GM18909 (cell line): ENCODE measurements at regions not wholly inside any gene's neighbourhood (a gene's known extent, or its start where the extent isn't known, plus 50 kb on each side); places are given as distances from the start of the nearest gene placed in this dataset.

Experiments used
- ATAC-seq: cut with Tn5 transposase; IDR thresholded peaks from one replicate; pipeline ENCODE4 v1.9.1; 2021; ENCODE audit warnings: mild to moderate bottlenecking; ENCODE audit not compliant: unreplicated experiment, poor library complexity

DNA sequence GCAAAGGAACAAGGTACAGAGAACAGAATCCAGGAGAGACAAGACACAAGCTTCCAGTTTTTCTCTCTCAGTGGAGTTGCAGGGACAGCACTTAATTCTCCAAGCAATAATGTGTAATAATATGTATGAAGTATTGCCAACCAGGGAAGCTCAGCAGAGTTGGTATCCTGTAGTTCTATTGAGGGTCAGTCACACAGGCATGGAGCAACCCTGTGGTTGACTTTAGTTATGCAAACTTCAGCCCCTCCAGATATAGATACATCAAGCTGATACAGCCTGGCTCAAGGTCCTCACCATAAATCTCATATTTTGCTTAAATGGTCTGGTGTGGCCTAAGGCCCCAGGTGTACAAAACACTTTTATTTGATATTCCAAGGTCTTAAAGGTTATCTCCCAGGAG lies 248.6 kb upstream of the EPHA5 start:
- no peak for ATAC-seq

DNA sequence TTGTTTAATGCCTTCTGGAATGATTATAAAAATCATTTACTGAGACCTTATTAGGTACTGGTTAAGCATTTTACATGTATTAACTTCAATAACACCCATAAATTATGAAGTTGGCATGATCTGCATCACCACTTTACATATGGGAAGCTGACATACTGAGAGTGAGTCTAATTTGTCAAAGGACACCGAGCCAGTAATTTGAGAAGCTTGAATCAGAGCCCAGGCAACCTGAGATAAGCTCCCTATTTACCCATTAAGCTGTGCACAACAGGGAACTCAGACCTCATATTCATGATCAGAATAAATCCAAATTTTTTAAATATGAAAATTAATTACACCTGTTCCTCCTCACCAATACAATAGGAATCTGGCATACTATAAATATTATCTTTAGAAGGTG lies 247.9 kb upstream of the EPHA5 start:
- ATAC-seq: no peak

DNA sequence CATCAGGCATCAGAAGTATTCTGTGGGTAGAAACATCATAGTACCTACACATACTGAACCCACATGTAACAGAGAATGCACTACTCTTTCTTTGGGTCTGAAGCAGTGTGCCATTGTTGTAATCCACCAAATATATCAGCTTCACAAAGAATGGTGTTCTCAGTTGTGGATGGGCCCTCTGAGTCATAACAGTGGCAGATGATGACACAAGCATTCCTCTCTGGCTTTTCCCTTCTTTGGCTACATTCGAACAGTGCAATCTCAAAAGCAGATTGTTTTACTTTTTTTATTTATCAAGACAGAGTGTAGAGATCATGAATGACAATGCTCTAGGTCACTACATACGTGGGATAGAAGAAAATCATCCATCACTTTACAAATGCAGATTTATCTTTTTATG lies 247.2 kb upstream of the EPHA5 start:
- no peak for ATAC-seq

DNA sequence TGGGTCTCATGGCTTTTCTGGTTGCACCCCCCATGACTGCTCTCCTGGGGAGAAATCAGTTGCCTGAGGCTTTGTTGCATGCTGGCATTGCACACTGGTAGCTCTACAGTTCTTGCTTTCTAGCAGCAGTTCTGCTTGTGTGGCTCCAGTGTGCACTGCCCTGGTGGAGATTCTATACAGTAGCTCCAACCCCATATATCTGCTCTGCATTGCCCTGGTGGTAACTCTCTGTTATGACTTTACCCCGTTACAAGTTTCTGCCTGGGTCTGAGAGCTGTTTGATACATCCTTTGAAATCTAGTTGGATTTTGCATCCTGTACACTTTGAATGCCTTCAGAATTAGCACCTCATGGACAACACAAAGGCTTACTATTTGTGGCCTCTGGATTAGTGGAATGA lies 241.4 kb upstream of the EPHA5 start:
- ATAC-seq: no peak

DNA sequence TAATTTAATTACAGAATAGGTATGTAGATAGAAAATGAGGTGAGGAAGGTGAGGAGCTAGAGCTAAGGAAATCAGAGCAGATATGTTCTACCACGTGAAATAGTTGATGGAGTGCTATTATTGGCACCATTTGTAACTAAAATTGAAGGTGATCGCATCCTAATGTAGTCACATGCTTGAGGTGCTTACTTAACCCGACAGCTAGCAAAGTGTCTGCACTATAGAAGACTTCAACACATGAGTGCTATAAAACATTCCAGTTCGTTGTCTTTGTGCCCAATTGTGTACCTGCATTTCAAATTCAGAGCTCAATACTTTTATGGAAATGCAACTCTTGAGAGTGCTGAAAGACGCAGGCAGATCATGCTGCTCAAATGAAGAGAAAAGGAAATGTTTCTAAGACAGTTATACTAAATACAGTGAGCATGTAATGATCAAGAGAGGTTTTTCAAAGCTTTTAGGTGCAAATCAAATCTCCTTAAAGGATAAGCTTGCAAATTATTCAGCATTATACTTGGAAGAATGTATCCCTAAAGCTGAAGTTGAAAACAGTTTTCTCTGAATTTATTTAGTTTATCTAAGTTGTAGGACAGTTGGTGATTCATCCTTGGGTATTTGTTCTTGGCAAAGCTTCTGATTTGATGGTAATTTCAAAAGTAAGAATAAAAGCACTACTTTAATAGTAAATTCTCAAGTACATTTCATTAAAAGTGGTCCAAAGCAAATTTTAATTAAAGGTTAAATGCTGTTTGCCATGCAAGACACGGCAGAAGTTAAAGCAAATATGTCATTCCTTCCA lies 223.9 kb upstream of the EPHA5 start:
- no peak for ATAC-seq

DNA sequence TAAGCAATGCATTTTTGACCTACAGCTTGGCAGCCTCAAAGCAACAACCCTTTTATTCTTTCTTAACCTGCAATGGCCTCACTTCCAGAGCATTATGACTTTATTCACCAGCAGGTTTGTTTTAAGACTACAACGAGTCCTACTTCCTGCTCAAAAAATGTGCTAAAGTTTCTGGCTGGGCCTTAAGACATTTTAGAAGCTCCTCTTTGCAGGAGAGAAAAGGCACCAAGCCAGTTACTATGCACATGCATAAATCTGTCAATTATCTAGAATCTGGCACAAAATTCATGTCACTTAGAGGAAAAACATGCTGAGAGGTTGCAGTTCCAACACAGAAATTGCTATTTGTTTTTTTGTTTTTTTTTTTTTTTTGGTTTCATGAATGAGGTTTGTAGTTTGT lies 223.0 kb upstream of the EPHA5 start:
- no peak for ATAC-seq

DNA sequence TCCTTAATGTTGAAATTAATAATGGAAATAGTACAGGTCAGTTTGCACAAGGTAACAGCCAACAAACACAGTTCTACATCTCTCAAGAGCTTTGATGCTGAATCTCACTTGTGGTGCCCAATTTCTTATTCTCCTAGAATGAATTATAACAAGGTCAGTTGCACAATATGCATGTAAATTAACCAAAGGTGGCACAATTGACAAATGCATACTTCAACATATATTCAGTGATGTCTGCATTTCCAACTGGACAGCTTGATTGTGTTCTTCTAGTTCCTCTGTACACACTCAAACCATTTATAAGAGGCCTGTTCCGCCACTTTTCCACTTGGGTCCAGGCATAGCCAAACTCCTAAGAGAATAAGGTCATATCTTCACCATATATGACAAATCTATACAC lies 210.3 kb upstream of the EPHA5 start:
- no peak for ATAC-seq

DNA sequence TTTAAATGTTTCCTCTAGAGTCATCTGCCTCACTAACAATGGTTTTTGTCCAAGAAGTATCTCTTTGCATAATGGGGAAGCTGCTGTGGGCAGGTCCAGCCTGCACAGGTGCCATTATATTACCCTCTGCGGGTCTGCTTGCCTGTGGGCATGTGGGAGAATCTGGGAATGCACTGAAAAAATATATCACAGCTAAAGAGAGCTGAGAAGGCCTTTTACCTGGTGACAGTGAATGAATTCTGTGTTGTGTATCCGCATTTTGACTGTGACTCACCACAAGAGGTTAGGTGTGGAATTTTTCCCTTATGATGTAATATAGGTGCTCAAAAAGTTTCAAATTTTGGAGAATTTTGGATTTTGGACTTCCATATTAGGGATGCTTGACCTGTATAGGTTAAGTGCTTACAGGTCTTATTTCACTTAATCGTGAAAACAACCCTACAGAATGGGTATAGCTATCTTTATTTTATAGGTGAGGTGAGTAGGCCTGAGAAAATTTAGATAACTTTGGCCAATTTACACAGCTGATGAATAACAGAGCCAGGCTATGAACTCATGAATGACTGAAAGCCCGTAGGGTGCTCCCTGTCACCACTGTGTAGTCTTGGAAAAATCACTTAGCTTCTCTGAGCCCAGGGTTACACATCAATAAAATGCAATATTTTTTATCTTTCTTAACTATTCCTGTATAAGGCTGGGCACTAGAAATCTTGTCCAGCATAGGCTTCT lies 198.0 kb upstream of the EPHA5 start:
- ATAC-seq: no peak

DNA sequence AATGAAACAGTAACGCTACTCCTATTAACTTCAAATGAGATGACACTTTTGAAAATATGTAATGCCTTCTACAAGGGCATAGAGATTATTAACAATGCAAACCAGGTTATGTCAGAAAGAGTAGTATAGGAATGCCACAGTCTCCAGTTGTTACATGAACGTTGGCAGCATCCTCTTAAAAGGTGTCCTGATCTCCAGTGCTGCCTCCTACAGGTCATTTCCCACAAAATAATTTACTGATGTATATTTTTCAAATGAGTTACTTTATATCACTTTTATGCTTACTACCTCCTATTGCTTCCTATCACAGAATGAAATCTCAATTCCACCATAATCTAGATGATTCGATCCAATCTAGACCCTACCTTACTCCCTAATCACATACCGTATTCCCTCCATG lies 195.2 kb upstream of the EPHA5 start:
- ATAC-seq: no peak

DNA sequence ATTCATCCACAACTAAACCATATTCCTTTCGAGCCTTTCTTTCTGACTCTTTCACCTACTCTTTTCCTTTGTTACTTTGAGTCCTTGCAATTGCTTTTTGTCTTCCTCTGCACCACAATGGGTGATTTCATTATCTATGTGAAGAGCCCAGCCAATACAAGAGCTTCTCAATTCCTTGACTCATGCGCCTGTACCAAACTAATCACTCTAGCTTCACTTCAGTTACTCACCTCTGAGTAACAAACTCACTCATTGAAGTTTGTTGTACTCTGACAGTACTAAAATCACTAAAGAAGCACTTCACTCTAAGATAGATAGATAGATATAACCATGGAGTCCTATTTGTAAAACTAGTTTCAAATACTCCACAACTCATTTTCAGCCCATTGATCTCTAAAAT lies 191.7 kb upstream of the EPHA5 start:
- no peak for ATAC-seq

DNA sequence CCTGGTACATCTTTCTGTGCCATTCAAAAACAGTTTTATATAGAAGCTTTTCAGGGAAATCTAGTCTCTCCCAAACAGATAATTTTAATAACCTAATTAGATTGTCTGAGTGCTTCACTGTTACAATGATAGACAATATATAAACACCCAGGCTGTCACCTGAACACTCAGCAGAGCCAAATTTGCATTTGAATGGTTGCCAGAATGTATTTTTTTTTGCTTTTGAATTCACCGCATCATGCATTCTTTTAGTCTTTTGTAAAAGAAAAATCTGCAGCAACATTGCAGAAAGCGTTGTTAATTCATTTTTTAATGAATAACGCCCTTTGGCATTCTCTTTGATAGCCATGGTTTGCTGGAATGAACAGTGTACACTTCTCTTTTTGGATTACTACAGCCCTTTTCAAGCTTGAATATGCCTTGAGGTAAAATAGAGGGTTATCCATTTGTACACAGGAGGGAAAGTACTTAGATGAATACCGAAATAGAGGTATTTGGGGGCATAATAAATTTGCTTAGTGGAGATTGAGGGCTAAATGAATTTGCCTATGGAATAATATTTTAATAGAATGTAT lies 175.0 kb upstream of the EPHA5 start:
- no peak for ATAC-seq

DNA sequence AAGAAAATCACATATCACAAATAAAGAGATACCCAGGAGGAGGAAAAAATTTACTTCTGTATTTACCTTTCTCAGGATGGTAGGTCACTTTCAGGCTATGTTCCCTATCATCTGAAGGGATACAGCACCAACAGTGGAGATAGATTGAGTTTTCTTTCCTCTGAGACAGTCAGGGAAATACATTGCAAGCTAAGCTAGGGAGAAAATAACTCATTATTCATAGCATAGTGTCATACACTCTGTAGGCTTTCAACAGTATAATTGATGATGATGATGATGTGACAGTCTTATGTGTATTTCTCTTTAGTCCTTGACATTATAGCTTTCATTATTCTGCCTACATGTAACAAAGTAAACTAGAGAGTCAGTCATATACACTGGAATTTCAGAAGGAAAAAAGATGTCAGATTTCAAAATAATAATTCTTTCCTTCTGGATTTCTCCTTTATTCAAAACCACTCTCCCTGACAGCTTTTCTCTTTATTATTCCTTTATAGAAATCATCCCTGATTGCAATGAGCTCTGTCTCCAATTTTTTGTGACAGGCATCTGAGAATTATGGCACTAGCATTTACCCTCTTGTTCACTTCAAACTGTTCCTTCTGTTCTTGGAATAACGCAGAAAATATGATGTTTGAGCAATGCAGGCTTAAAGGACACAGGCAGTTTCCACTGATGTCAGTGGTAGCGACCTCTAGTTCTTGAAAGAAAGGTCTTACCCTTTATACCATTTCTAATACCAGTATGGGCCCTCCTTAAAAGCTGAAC lies 169.1 kb upstream of the EPHA5 start:
- ATAC-seq: no peak

DNA sequence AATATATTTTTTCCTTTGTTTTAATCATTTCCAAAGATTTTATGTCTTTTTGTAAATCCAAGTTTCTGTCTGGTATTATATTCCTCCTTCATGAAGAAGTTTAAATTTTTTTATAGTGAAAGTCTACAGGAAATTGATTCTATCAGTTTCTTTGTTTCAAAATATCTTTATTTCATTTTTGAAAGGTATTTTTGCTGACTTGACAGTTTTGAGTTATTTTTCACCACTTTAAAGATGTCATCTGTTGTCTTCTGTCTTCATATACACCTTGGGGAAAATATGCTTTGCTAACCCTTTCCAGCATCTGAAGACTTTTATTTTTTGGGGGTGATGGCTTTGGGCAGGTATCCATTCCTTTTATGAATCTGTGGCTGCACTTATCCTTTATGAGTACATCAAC lies 164.4 kb upstream of the EPHA5 start:
- no peak for ATAC-seq

DNA sequence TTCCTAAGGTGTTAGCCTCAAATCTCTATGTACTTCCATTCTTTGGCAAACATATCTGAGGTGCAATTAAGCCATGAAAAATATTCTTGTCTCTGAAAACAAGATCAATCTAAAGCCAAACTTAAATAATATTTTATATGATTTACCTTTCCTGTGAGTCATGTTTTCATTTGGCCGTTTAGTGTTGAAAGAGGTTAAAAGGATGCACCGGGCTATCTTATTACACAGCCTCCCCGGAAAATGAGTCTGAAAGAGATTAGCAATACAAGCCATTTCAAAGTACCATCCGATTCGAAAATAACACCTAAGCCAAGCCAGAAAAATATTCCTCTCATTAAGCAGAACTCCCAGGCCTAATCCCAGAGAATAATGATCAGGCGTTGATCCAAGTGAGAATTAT lies 161.5 kb upstream of the EPHA5 start:
- ATAC-seq: no peak

DNA sequence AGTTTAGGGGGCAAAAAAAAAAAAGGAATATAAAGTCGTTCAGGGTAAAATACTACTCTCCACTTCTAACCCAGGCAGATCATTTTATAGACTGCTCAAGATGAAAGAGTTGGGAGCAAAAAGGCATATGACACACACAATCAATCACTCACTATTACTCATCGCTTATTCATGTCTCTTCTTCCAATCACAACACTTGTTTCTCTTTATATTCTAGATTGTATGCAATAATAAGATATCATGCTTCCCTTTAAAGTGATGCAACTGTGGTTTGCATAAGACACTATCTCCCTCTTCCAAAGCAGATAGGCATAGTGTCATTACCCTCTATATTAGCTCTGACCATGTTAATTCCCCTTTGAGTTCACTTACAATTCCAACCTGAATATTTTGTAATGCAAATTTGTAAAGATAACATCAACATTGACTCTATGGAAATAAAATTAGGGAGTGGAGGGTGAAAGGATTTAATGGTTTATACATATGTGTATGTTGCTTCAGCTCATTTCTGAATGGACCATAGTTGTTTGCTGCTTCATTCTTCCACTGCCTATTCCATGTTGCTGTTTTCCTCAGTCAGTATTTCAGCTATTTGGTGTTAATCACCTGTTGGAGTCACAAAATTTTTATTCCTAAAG lies 154.9 kb upstream of the EPHA5 start:
- no peak for ATAC-seq

DNA sequence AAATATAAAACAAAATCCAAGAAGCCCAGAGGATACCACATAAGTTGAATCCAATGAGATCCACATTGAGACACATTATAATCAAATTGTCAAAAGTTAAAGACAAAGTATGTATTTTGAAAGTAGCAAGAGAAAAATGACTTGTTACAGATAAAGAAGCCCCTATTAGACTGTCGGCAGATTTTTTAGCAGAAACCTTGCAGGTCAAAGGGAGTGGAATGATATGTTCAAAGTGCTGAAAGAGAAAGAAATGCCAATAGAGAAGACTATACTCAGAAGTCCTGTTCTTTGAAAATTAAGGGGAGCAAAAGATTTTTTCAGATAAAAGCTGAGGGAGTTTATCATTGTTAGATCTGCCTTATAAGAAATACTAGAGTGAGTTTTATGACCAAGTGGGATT lies 148.9 kb upstream of the EPHA5 start:
- ATAC-seq: no peak

DNA sequence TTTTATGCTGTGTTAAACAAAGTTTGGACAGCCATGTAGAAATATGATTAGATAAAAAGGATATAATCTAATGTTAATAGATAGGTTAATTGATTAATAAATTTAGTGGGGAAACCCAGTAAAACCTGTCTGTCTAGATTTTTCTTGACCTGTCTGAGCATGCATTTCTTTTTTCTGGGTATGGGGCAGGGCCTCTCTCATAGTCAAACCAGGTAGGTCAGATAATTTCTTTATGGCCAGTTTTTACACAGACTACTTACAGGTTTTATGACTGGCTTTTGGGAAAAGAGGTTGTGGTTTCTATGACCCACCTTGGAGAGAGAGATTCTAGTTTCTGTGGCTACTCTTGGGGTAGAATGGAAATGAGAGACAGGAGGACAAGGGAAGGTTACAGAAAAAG lies 135.6 kb upstream of the EPHA5 start:
- no peak for ATAC-seq

DNA sequence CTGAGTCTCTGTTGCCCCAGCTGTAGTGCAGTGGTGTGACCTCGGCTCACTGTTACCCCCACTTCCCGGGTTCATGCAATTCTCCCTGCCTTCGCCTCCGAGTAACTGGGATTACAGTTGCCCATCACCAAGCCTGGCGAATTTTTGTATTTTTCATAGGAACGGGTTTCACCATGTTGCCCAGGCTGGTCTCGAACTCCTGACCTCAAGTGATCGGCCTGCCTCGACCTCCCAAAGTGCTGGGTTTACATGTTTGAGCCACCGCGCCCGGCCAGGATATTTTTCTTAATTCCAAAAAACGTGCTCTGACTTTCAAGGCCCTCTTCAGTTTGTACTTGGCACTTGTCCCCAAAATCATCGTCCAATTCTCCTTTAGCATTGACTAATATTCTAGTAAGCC lies 129.2 kb upstream of the EPHA5 start:
- ATAC-seq: no peak

DNA sequence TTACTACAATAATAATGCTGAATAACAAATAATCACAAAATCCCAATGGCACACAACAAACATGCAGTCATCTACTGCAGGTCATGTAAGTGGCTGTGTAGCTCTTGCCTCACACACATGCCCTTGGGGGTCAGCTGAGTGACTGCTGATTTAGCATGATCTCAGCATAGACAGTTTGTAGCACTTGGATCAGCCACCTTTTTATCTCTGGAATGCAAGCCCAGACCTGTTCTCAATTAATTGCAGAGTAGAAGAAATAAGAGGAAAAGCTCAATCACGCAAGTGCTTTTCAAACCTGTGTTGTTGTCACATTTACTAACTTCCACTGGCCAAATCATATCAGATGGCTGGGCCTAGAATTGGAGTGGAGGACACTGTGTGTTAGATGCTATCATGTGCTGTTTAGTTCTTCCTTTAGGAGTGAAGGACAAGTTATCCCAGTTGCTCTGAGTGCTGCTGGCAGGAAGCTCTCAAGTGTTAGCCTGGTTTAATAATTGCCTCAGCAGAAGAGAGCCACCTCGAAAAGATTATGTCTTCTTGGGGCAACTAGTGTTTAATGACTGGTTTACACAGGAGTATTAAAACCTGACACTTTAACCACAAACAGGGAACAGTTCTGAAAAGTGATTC lies 128.3 kb upstream of the EPHA5 start:
- no peak for ATAC-seq

DNA sequence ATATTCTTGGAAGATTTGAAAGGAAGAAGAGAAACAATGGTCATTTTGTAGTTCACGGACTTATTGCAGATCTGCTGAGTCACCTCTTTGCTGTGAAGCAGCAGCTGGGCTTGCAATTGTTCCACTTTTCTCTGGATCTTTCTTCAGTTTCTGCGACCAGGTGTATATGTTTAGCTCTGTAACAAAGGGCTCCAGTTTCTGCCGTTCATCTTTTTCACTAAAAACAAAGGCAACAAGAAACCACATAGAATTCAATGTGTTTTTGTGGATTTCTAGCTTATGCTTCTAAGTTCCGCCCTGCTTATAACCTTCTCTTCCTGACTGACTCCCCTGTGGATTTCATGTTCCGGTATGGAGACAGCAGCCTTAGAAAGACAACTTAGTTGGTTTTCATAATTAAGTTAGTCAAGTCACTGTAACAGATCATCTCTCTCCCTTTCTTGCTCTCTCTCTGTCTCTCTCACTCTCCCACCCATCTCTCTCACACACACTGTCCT lies 121.6 kb upstream of the EPHA5 start:
- no peak for ATAC-seq
